ENCODE measurements at regions not wholly inside any gene's neighbourhood (a gene's known extent, or its start where the extent isn't known, plus 50 kb on each side); places are given as distances from the start of the nearest gene placed in this dataset.

- Mint-ChIP-seq H3K9me3 (no peaks in the 10 kb centered on the region), H3K36me3 (no peaks in the 10 kb centered on the region), H3K4me3 (no peak overlapping the region), H3K27ac (no peak overlapping the region), H3K4me1 (no peaks in the 10 kb centered on the region)
- DNase-seq (ENCODE audit: low spot score in 2 of 2) (no peak), ATAC-seq (no peak)
Observed at GRCh38 chr3:59341459-59341858, 291.6 kb upstream of the CFAP20DC start.

- H3K4me1 Mint-ChIP-seq = no peaks in the 10 kb centered on the region
- DNase-seq (ENCODE audit: low spot score in 2 of 2) (no peak), ATAC-seq (no peak)
- H3K36me3 Mint-ChIP-seq = no peaks in the 10 kb centered on the region
- no peak overlapping the region for H3K27ac Mint-ChIP-seq
- H3K4me3 Mint-ChIP-seq = no peak overlapping the region
- no peaks in the 10 kb centered on the region for H3K9me3 Mint-ChIP-seq
Observed at GRCh38 chr3:59339818-59340217, 290.0 kb upstream of the CFAP20DC start.

GRCh38 chr3:59338934-59339333, 289.1 kb upstream of the CFAP20DC start:
- no peaks in the 10 kb centered on the region for H3K36me3 Mint-ChIP-seq
- no peak overlapping the region for H3K4me3 Mint-ChIP-seq
- H3K27ac Mint-ChIP-seq = no peak overlapping the region
- DNase-seq (ENCODE audit: low spot score in 2 of 2) = no peak
- no peaks in the 10 kb centered on the region for H3K4me1 Mint-ChIP-seq
- H3K9me3 Mint-ChIP-seq = no peaks in the 10 kb centered on the region
- ATAC-seq = no peak

GRCh38 chr3:59335338-59335737, 285.5 kb upstream of the CFAP20DC start:
- no peaks in the 10 kb centered on the region for H3K9me3 Mint-ChIP-seq
- H3K4me1 Mint-ChIP-seq = no peaks in the 10 kb centered on the region
- H3K27ac Mint-ChIP-seq = no peak overlapping the region
- no peak for ATAC-seq
- no peak overlapping the region for H3K4me3 Mint-ChIP-seq
- no peak for DNase-seq (ENCODE audit: low spot score in 2 of 2)
- no peaks in the 10 kb centered on the region for H3K36me3 Mint-ChIP-seq

- no peak for ATAC-seq
Observed at GRCh38 chr3:59334585-59334984, 284.8 kb upstream of the CFAP20DC start.

DNA sequence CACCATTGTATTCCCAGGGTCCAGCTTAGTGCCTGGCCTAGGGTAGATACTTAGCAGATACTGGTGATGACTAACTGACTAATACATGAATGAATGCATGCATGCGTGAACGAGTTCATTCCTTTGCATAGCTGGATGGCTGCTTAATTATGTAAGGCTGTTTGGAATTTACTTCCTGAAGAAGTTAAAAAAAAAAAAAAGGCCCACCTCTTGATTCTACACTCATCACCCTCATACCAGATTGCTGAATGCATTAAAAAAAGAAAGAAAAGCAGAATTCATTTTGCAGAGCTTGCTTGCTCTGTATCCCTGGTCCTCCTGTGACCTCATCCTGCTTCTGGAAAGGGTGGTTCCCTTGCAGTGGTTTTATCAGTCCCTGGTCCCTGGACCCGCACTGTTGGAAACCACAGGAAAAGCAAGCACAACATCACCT, 277.6 kb upstream of the CFAP20DC start:
- DNase-seq (ENCODE audit: low spot score in 2 of 2) (no peak), ATAC-seq (no peak)
- Mint-ChIP-seq H3K36me3 (no peaks in the 10 kb centered on the region), H3K4me3 (no peak overlapping the region), H3K9me3 (no peaks in the 10 kb centered on the region), H3K4me1 (no peaks in the 10 kb centered on the region), H3K27ac (no peak overlapping the region)

More at GRCh38 chr3:59334585-59334984, 284.8 kb upstream of the CFAP20DC start:
- H3K9me3 Mint-ChIP-seq = no peaks in the 10 kb centered on the region
- no peak overlapping the region for H3K27ac Mint-ChIP-seq
- no peak for DNase-seq (ENCODE audit: low spot score in 2 of 2)
- H3K36me3 Mint-ChIP-seq = no peaks in the 10 kb centered on the region
- H3K4me3 Mint-ChIP-seq = no peak overlapping the region
- no peaks in the 10 kb centered on the region for H3K4me1 Mint-ChIP-seq

- ATAC-seq (no peak), DNase-seq (ENCODE audit: low spot score in 2 of 2) (no peak)
- no peaks in the 10 kb centered on the region for H3K4me1 Mint-ChIP-seq
- H3K36me3 Mint-ChIP-seq = no peaks in the 10 kb centered on the region
- H3K9me3 Mint-ChIP-seq = no peaks in the 10 kb centered on the region
- no peak overlapping the region for H3K27ac Mint-ChIP-seq
- H3K4me3 Mint-ChIP-seq = no peak overlapping the region
Observed at GRCh38 chr3:59326246-59327024, 276.6 kb upstream of the CFAP20DC start.

DNA sequence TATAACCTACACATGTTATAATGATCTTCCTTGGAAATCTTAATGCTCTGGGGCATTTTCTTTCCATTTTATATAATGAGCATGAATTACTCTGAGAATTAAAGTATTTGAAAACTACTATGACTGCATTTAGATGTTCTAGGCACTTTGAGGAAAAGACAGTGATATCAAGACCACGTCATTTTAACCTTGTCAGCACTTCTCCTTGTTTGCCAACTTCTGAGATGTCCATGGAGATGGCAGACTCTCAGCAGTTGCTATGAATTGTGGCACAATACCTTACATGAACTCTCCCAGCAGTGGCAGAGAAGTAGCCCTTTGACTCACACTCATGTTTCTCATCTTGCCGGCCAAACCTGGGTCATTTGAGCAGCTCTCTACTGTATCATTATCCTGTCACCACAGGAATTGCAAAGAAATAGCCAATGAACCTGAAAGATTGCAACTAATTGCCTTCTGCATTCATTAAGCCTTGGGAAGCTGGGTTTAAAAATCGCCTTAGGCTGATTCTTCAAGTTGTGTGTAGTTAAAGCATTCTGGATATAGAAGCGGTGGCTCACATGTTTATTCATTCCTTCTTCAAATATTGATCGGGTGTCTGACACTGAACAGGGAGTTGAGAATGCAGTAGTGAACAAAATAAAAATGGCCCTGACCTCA, 272.2 kb upstream of the CFAP20DC start:
- H3K4me1 Mint-ChIP-seq = no peaks in the 10 kb centered on the region

GRCh38 chr3:59320080-59320479, 270.3 kb upstream of the CFAP20DC start:
- no peak for ATAC-seq
- Mint-ChIP-seq H3K27ac (no peak overlapping the region), H3K4me1 (no peaks in the 10 kb centered on the region), H3K9me3 (no peaks in the 10 kb centered on the region), H3K36me3 (no peaks in the 10 kb centered on the region), H3K4me3 (no peak overlapping the region)
- no peak for DNase-seq (ENCODE audit: low spot score in 2 of 2)

More for the DNA sequence above, 272.2 kb upstream of the CFAP20DC start:
- Mint-ChIP-seq H3K4me3 (no peak overlapping the region), H3K27ac (no peak overlapping the region), H3K9me3 (no peaks in the 10 kb centered on the region), H3K36me3 (no peaks in the 10 kb centered on the region)
- DNase-seq (ENCODE audit: low spot score in 2 of 2) (no peak), ATAC-seq (no peak)

DNA sequence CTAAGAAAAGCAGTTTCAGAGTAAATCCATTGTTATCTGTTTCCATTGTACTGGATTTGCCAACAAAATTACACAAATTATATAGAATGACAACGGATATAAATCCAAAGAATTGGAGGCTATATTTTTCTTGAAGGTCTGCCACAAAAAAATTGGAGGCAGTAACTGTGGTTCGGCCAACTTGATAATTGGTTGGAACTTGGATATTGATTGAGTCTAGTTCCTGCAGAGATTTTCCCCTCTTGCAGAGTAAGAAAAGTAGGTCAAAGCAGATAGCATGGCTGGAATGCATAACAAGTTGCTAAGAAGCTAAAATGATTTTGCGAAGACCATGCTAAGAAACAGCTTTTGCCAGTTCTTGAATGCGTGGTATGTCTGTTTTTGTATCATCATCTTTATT, 269.6 kb upstream of the CFAP20DC start:
- H3K9me3 Mint-ChIP-seq = no peaks in the 10 kb centered on the region
- H3K36me3 Mint-ChIP-seq = no peaks in the 10 kb centered on the region
- no peak overlapping the region for H3K4me3 Mint-ChIP-seq
- no peak overlapping the region for H3K27ac Mint-ChIP-seq
- no peaks in the 10 kb centered on the region for H3K4me1 Mint-ChIP-seq
- DNase-seq (ENCODE audit: low spot score in 2 of 2) (no peak), ATAC-seq (no peak)

GRCh38 chr3:59318881-59319280, 269.1 kb upstream of the CFAP20DC start:
- H3K9me3 Mint-ChIP-seq = no peaks in the 10 kb centered on the region
- no peak overlapping the region for H3K4me3 Mint-ChIP-seq
- peaks cover 5% of the 10 kb centered on the region for H3K4me1 Mint-ChIP-seq
- no peak for DNase-seq (ENCODE audit: low spot score in 2 of 2)
- no peak overlapping the region for H3K27ac Mint-ChIP-seq
- ATAC-seq = no peak
- H3K36me3 Mint-ChIP-seq = no peaks in the 10 kb centered on the region

GRCh38 chr3:59317386-59317785, 267.6 kb upstream of the CFAP20DC start:
- Mint-ChIP-seq H3K27ac (no peak overlapping the region), H3K4me3 (no peak overlapping the region), H3K4me1 (peaks cover 6% of the 10 kb centered on the region), H3K36me3 (no peaks in the 10 kb centered on the region), H3K9me3 (no peaks in the 10 kb centered on the region)
- DNase-seq (ENCODE audit: low spot score in 2 of 2) (no peak), ATAC-seq (no peak)

DNA sequence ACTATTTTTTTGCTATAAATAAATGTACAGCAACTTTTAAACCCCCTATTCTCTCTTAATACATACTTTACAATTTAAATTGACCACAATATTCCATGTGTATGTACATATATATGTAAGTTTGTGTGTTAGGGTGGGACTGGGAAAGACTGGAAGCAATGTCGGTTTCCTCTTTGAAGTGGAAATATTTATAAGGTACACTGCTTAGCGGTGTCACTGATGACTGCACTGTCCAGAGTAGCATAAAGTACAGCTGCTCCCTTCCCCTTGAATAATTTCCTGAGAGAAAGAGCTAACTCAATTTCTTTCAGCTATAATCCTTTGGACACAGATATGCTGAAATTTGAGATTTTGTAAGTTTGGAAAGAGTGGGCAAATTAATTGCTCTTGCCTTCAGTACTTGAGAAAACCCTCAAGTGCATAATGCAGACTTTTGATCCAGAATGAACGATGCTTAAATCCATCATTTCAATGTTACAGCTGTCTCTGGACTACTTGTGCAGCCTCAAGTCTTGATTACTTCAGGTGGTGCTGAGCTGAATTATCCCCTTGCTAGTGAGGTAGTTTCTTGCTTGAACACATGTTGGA, 267.0 kb upstream of the CFAP20DC start:
- Mint-ChIP-seq H3K4me1 (peaks cover 6% of the 10 kb centered on the region), H3K36me3 (no peaks in the 10 kb centered on the region), H3K9me3 (no peaks in the 10 kb centered on the region), H3K4me3 (no peak overlapping the region), H3K27ac (no peak overlapping the region)
- no peak for ATAC-seq
- DNase-seq (ENCODE audit: low spot score in 2 of 2) = no peak

- ATAC-seq = peak; percentile 78
- DNase-seq (ENCODE audit: low spot score in 2 of 2) = peak; percentile 16 to 70
- Mint-ChIP-seq H3K36me3 (no peaks in the 10 kb centered on the region), H3K4me3 (no peak overlapping the region), H3K27ac (peak overlapping the region; percentile 33), H3K9me3 (no peaks in the 10 kb centered on the region), H3K4me1 (peaks cover 6% of the 10 kb centered on the region)
Observed at GRCh38 chr3:59313365-59313764, 263.5 kb upstream of the CFAP20DC start.

GRCh38 chr3:59311231-59311630, 261.4 kb upstream of the CFAP20DC start:
- H3K4me3 Mint-ChIP-seq = no peak overlapping the region
- no peak overlapping the region for H3K27ac Mint-ChIP-seq
- no peak for DNase-seq (ENCODE audit: low spot score in 2 of 2)
- no peaks in the 10 kb centered on the region for H3K36me3 Mint-ChIP-seq
- H3K4me1 Mint-ChIP-seq = peaks cover 6% of the 10 kb centered on the region
- ATAC-seq = no peak
- no peaks in the 10 kb centered on the region for H3K9me3 Mint-ChIP-seq

DNA sequence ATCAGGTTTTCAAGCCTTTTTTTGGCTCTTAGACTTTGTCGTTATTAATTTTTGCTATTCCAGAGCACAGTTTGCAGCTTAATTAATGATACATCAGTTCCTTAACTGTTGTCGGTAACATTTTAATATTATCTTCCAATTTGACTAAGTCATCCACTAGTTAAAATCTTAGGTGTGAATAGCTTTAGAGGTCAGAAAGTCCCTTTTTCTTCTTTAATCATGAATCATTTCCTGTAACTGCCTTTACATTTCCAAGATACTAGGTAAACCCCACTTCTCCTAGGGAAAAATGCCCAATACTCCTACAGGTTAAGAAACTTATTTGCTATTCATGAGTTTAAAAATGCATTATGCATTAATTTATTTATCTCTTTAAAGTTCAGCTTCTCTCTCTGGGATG, 260.9 kb upstream of the CFAP20DC start:
- Mint-ChIP-seq H3K27ac (no peak overlapping the region), H3K4me1 (peaks cover 6% of the 10 kb centered on the region), H3K4me3 (no peak overlapping the region), H3K9me3 (no peaks in the 10 kb centered on the region), H3K36me3 (no peaks in the 10 kb centered on the region)
- DNase-seq (ENCODE audit: low spot score in 2 of 2) (no peak), ATAC-seq (no peak)
